ENCODE measurements at regions not wholly inside any gene's neighbourhood (a gene's known extent, or its start where the extent isn't known, plus 50 kb on each side); places are given as distances from the start of the nearest gene placed in this dataset.

DNA sequence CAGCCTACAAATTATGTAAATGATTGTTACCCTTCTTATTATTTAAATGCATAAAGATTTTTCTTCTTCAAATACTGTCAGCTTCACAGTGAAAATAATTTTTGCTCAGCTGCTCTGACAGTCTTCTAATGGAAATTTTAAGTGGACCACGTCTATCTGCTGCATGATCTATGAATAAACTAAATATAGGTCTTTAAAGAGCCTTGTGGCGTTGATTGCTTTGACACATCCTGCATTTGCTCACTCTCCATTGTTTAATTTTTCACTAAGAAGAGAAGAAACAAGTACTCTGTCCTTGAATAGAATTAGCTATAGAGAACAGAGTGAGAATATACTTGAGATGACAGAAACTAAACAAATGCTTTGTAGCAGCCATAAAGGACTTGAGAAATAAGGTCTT, 826.1 kb downstream of the MRPL39 start:
- Histone ChIP-seq H3K27me3 (ENCODE audit: insufficient read depth, low read length) (no peaks in the 10 kb centered on the region), H3K36me3 (ENCODE audit: insufficient read depth, low read length) (no peaks in the 10 kb centered on the region), H3K4me1 (ENCODE audit: insufficient read depth, low read length) (no peaks in the 10 kb centered on the region), H2AFZ (ENCODE audit: low read depth, low read length) (no peak overlapping the region), H3K27ac (ENCODE audit: low read depth, low read length) (no peak overlapping the region), H3K9me3 (ENCODE audit: insufficient read depth, low read depth, low read length) (no peaks in the 10 kb centered on the region), H3K4me3 (ENCODE audit: insufficient read depth, low read depth, low read length) (no peak overlapping the region), H3K9ac (ENCODE audit: low read length) (no peak overlapping the region), H3K4me2 (ENCODE audit: low read length) (no peak overlapping the region), H4K20me1 (ENCODE audit: insufficient read depth, low read length) (no peaks in the 10 kb centered on the region), H3K79me2 (ENCODE audit: insufficient read depth, low read length) (no peaks in the 10 kb centered on the region)
- no peaks in the 10 kb centered on the region for H3K4me1 Mint-ChIP-seq (ENCODE audit: low read depth, unreplicated experiment)
- no peaks in the 10 kb centered on the region for H3K9me3 Mint-ChIP-seq (ENCODE audit: unreplicated experiment)
- H3K27ac Mint-ChIP-seq (ENCODE audit: unreplicated experiment), result no peak overlapping the region
- no peak for TF ChIP-seq CTCF (IDR thresholded peaks at IDR 0.05; ENCODE audit: insufficient read depth, low read depth, low read length)
- no peak for TF ChIP-seq EZH2 (IDR thresholded peaks at IDR 0.05; ENCODE audit: insufficient read depth, low read length)
- FAIRE-seq (no peak), DNase-seq (ENCODE audit: low read depth) (no peak)
- H3K27me3 Mint-ChIP-seq (ENCODE audit: low read depth, unreplicated experiment), result no peaks in the 10 kb centered on the region
- H3K36me3 Mint-ChIP-seq (ENCODE audit: low read depth, unreplicated experiment), result no peaks in the 10 kb centered on the region
- H3K4me3 Mint-ChIP-seq (ENCODE audit: unreplicated experiment), result no peak overlapping the region

GRCh38 chr21:24759348-24760075, 847.8 kb downstream of the MRPL39 start:
- no peak overlapping the region for H2AFZ ChIP-seq (ENCODE audit: low read depth, low read length)
- H3K27me3 ChIP-seq (ENCODE audit: insufficient read depth, low read length), result no peaks in the 10 kb centered on the region
- no peaks in the 10 kb centered on the region for H3K9me3 ChIP-seq (ENCODE audit: insufficient read depth, low read depth, low read length)
- no peaks in the 10 kb centered on the region for H3K36me3 ChIP-seq (ENCODE audit: insufficient read depth, low read length)
- no peak for FAIRE-seq
- no peaks in the 10 kb centered on the region for H3K36me3 Mint-ChIP-seq (ENCODE audit: low read depth, unreplicated experiment)
- no peaks in the 10 kb centered on the region for H3K4me1 ChIP-seq (ENCODE audit: insufficient read depth, low read length)
- H3K79me2 ChIP-seq (ENCODE audit: insufficient read depth, low read length), result no peaks in the 10 kb centered on the region
- H3K4me3 ChIP-seq (ENCODE audit: insufficient read depth, low read depth, low read length), result no peak overlapping the region
- no peak overlapping the region for H3K4me2 ChIP-seq (ENCODE audit: low read length)
- H3K27me3 Mint-ChIP-seq (ENCODE audit: low read depth, unreplicated experiment), result no peaks in the 10 kb centered on the region
- TF ChIP-seq EZH2 (IDR thresholded peaks at IDR 0.05; ENCODE audit: insufficient read depth, low read length) (no peak), CTCF (IDR thresholded peaks at IDR 0.05; ENCODE audit: insufficient read depth, low read depth, low read length) (no peak)
- no peaks in the 10 kb centered on the region for H3K4me1 Mint-ChIP-seq (ENCODE audit: low read depth, unreplicated experiment)
- H3K9ac ChIP-seq (ENCODE audit: low read length), result no peak overlapping the region
- no peaks in the 10 kb centered on the region for H4K20me1 ChIP-seq (ENCODE audit: insufficient read depth, low read length)
- no peak for DNase-seq (ENCODE audit: low read depth)
- H3K4me3 Mint-ChIP-seq (ENCODE audit: unreplicated experiment), result no peak overlapping the region
- H3K9me3 Mint-ChIP-seq (ENCODE audit: unreplicated experiment), result peaks cover 2% of the 10 kb centered on the region
- no peak overlapping the region for H3K27ac ChIP-seq (ENCODE audit: low read depth, low read length)
- no peak overlapping the region for H3K27ac Mint-ChIP-seq (ENCODE audit: unreplicated experiment)

DNA sequence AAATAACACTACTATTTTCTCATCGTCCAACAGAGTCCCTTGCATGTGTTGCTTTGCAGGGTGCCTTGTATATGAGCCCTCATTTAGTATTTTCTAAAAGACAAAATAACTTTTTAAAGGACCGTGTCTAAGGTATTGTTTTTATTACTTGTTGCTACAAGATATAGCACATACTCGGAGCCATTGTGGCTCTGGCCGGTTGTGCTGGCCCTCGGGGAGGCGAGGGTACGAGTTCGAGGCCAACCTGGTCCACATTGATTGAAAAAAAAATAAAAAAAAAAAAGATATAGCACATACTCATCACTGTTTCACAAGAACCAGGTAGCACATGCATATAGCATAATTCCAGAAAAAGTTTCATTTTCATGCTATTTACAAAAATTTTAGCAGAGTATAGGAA, 869.2 kb downstream of the MRPL39 start:
- no peak for DNase-seq (ENCODE audit: low read depth)
- H3K27ac Mint-ChIP-seq (ENCODE audit: unreplicated experiment), result no peak overlapping the region
- no peak overlapping the region for H3K9ac ChIP-seq (ENCODE audit: low read length)
- no peaks in the 10 kb centered on the region for H3K27me3 ChIP-seq (ENCODE audit: insufficient read depth, low read length)
- no peaks in the 10 kb centered on the region for H3K27me3 Mint-ChIP-seq (ENCODE audit: low read depth, unreplicated experiment)
- H4K20me1 ChIP-seq (ENCODE audit: insufficient read depth, low read length), result no peaks in the 10 kb centered on the region
- H3K36me3 ChIP-seq (ENCODE audit: insufficient read depth, low read length), result no peaks in the 10 kb centered on the region
- TF ChIP-seq EZH2 (IDR thresholded peaks at IDR 0.05; ENCODE audit: insufficient read depth, low read length) (no peak), CTCF (IDR thresholded peaks at IDR 0.05; ENCODE audit: insufficient read depth, low read depth, low read length) (no peak)
- H3K36me3 Mint-ChIP-seq (ENCODE audit: low read depth, unreplicated experiment), result no peaks in the 10 kb centered on the region
- no peaks in the 10 kb centered on the region for H3K9me3 Mint-ChIP-seq (ENCODE audit: unreplicated experiment)
- no peaks in the 10 kb centered on the region for H3K9me3 ChIP-seq (ENCODE audit: insufficient read depth, low read depth, low read length)
- no peaks in the 10 kb centered on the region for H3K4me1 ChIP-seq (ENCODE audit: insufficient read depth, low read length)
- H3K79me2 ChIP-seq (ENCODE audit: insufficient read depth, low read length), result no peaks in the 10 kb centered on the region
- H3K27ac ChIP-seq (ENCODE audit: low read depth, low read length), result no peak overlapping the region
- H3K4me3 Mint-ChIP-seq (ENCODE audit: unreplicated experiment), result no peak overlapping the region
- no peaks in the 10 kb centered on the region for H3K4me1 Mint-ChIP-seq (ENCODE audit: low read depth, unreplicated experiment)
- no peak overlapping the region for H3K4me2 ChIP-seq (ENCODE audit: low read length)
- FAIRE-seq, result no peak
- H3K4me3 ChIP-seq (ENCODE audit: insufficient read depth, low read depth, low read length), result no peak overlapping the region
- H2AFZ ChIP-seq (ENCODE audit: low read depth, low read length), result no peak overlapping the region

Data from astrocyte (in vitro differentiated cells and primary cell).